Peyer's patch (tissue), 4 donors: ENCODE measurements at regions not wholly inside any gene's neighbourhood (a gene's known extent, or its start where the extent isn't known, plus 50 kb on each side); places are given as distances from the start of the nearest gene placed in this dataset.

Experiments used
- POLR2A ChIP-seq, 2 donors: fragments of 450-650 bp; IDR thresholded peaks; one replicate each; pipeline ENCODE4 v1.5.1; 2017; ENCODE audit warnings: antibody characterized with exemption in 2 of 2, mild to moderate bottlenecking in 2 of 2, moderate library complexity in 2 of 2
- TF ChIP-seq, protein P1 (sequence below), 6 experiments: fragments of 450-650 bp in 4 of 6; fragments of 200-600 bp in 2 of 6; sonication (generic) in 1 of 6; IDR thresholded peaks; one replicate each; pipeline ENCODE4 v1.5.1; 2017 to 2019; ENCODE audit warnings: antibody characterized with exemption in 6 of 6, mild to moderate bottlenecking in 3 of 6, moderate library complexity in 1 of 6

DNA sequence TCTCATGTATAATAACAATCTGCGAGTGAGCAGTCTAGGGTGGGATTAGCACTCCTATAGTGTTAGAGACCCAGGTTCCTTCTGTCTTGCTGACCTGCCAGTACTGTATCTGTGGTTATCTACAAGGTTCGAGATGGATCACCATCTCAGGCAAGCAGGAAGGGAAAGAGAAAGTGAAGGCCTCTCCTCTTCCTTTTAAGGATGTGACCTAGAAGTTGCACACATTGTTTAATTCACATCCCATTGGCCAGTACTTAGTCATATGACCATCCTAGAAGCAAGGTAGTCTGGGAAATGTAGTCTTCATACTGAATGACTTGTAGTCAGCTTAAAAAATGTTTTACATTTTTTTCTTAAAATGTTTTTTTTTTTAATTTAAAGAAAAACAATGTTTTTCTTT, 168.6 kb downstream of the CARTPT start:
- TF ChIP-seq, protein P1, sequence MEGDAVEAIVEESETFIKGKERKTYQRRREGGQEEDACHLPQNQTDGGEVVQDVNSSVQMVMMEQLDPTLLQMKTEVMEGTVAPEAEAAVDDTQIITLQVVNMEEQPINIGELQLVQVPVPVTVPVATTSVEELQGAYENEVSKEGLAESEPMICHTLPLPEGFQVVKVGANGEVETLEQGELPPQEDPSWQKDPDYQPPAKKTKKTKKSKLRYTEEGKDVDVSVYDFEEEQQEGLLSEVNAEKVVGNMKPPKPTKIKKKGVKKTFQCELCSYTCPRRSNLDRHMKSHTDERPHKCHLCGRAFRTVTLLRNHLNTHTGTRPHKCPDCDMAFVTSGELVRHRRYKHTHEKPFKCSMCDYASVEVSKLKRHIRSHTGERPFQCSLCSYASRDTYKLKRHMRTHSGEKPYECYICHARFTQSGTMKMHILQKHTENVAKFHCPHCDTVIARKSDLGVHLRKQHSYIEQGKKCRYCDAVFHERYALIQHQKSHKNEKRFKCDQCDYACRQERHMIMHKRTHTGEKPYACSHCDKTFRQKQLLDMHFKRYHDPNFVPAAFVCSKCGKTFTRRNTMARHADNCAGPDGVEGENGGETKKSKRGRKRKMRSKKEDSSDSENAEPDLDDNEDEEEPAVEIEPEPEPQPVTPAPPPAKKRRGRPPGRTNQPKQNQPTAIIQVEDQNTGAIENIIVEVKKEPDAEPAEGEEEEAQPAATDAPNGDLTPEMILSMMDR (IDR thresholded peaks at IDR 0.05) = no peak
- TF ChIP-seq POLR2A (IDR thresholded peaks at IDR 0.05) = no peak
